ENCODE measurements at regions not wholly inside any gene's neighbourhood (a gene's known extent, or its start where the extent isn't known, plus 50 kb on each side); places are given as distances from the start of the nearest gene placed in this dataset.
"Not testable (repeated sequence)": the region's sequence is repeated elsewhere in the genome, so short reads cannot be mapped to it uniquely, and the experiment has no call there.

GRCh38 chr11:81192516-81192915 lies 1541.1 kb downstream of the FAM181B start:
- ATAC-seq: no peak

GRCh38 chr11:81190546-81190945 lies 1543.1 kb downstream of the FAM181B start:
- TF ChIP-seq TCF4 (CRISPR knock-in tag; IDR thresholded peaks at IDR 0.05; ENCODE audit: borderline replicate concordance): no peak
- no peak for TF ChIP-seq OSR1 (CRISPR knock-in tag; IDR thresholded peaks at IDR 0.05)
- TF ChIP-seq BACH2 (CRISPR knock-in tag; IDR thresholded peaks at IDR 0.05; ENCODE audit: borderline replicate concordance): no peak
- TF ChIP-seq ZC3H10 (CRISPR knock-in tag; IDR thresholded peaks at IDR 0.05): no peak
- TF ChIP-seq PATZ1 (CRISPR knock-in tag; IDR thresholded peaks at IDR 0.05; ENCODE audit: borderline replicate concordance): no peak
- no peak for TF ChIP-seq ZNF8 (CRISPR knock-in tag; IDR thresholded peaks at IDR 0.05)
- no peak for TF ChIP-seq PPARA (CRISPR knock-in tag; IDR thresholded peaks at IDR 0.05; ENCODE audit: borderline replicate concordance)
- no peak for TF ChIP-seq GLIS3 (CRISPR knock-in tag; IDR thresholded peaks at IDR 0.05)
- no peak for TF ChIP-seq ZNF70 (CRISPR knock-in tag; IDR thresholded peaks at IDR 0.05)
- TF ChIP-seq CREB5 (CRISPR knock-in tag; IDR thresholded peaks at IDR 0.05; ENCODE audit: low read depth): no peak
- no peak for TF ChIP-seq ZFP3 (CRISPR knock-in tag; IDR thresholded peaks at IDR 0.05)
- no peak for TF ChIP-seq POU6F1 (CRISPR knock-in tag; IDR thresholded peaks at IDR 0.05; ENCODE audit: borderline replicate concordance, low read depth)
- no peak for TF ChIP-seq TOX (CRISPR knock-in tag; IDR thresholded peaks at IDR 0.05; ENCODE audit: borderline replicate concordance)
- no peak for ATAC-seq

More at GRCh38 chr11:81192516-81192915, 1541.1 kb downstream of the FAM181B start:
- TF ChIP-seq OSR1 (CRISPR knock-in tag; IDR thresholded peaks at IDR 0.05): no peak
- no peak for TF ChIP-seq ZNF70 (CRISPR knock-in tag; IDR thresholded peaks at IDR 0.05)
- no peak for TF ChIP-seq PATZ1 (CRISPR knock-in tag; IDR thresholded peaks at IDR 0.05; ENCODE audit: borderline replicate concordance)

GRCh38 chr11:81187033-81187432 lies 1546.6 kb downstream of the FAM181B start:
- not testable (repeated sequence) for ATAC-seq

GRCh38 chr11:81174646-81175330 lies 1558.9 kb downstream of the FAM181B start:
- no peak for ATAC-seq
- TF ChIP-seq ZFP3 (CRISPR knock-in tag; IDR thresholded peaks at IDR 0.05): no peak
- no peak for TF ChIP-seq ZC3H10 (CRISPR knock-in tag; IDR thresholded peaks at IDR 0.05)
- no peak for TF ChIP-seq CSRNP3 (CRISPR knock-in tag; IDR thresholded peaks at IDR 0.05)
- no peak for TF ChIP-seq BACH2 (CRISPR knock-in tag; IDR thresholded peaks at IDR 0.05; ENCODE audit: borderline replicate concordance)
- TF ChIP-seq SNAI2 (CRISPR knock-in tag; IDR thresholded peaks at IDR 0.05): no peak
- no peak for TF ChIP-seq ARNTL (CRISPR knock-in tag; IDR thresholded peaks at IDR 0.05; ENCODE audit: borderline replicate concordance, low read depth)
- no peak for TF ChIP-seq PPARA (CRISPR knock-in tag; IDR thresholded peaks at IDR 0.05; ENCODE audit: borderline replicate concordance)
- TF ChIP-seq GLIS3 (CRISPR knock-in tag; IDR thresholded peaks at IDR 0.05): no peak
- TF ChIP-seq ESRRG (CRISPR knock-in tag; IDR thresholded peaks at IDR 0.05): no peak
- no peak for TF ChIP-seq TCF4 (CRISPR knock-in tag; IDR thresholded peaks at IDR 0.05; ENCODE audit: borderline replicate concordance)
- TF ChIP-seq PATZ1 (CRISPR knock-in tag; IDR thresholded peaks at IDR 0.05; ENCODE audit: borderline replicate concordance): no peak
- no peak for TF ChIP-seq RARB (CRISPR knock-in tag; IDR thresholded peaks at IDR 0.05)
- no peak for TF ChIP-seq ISL1 (CRISPR knock-in tag; IDR thresholded peaks at IDR 0.05)
- TF ChIP-seq ZNF8 (CRISPR knock-in tag; IDR thresholded peaks at IDR 0.05): no peak
- TF ChIP-seq OSR1 (CRISPR knock-in tag; IDR thresholded peaks at IDR 0.05): no peak
- TF ChIP-seq TSHZ2 (CRISPR knock-in tag; IDR thresholded peaks at IDR 0.05): no peak
- TF ChIP-seq ZFP30 (CRISPR knock-in tag; IDR thresholded peaks at IDR 0.05): no peak
- no peak for TF ChIP-seq ZNF565 (CRISPR knock-in tag; conservative IDR thresholded peaks at IDR 0.05; ENCODE audit: low read depth)
- TF ChIP-seq ZNF70 (CRISPR knock-in tag; IDR thresholded peaks at IDR 0.05): no peak

Measured in SK-N-SH treated with all-trans-retinoic acid at 6 μM for 48 hours (cell line).